AG10803 (cell line): ENCODE measurements at regions not wholly inside any gene's neighbourhood (a gene's known extent, or its start where the extent isn't known, plus 50 kb on each side); places are given as distances from the start of the nearest gene placed in this dataset.

Source experiments
- DNase-seq: peaks from one replicate; pipeline ENCODE4 v3.0.0; 2010; ENCODE audit warnings: low read depth
- H3K4me3 ChIP-seq: 2 replicates; pipeline ENCODE4 v1.5.1; 2011; ENCODE audit warnings: mild to moderate bottlenecking, low read length, control low read depth
- TF ChIP-seq, protein P1 (sequence below): conservative IDR thresholded peaks from 2 replicates; pipeline ENCODE4 v1.5.1; 2011; ENCODE audit warnings: mild to moderate bottlenecking, low read length, control low read depth, inconsistent platforms

DNA sequence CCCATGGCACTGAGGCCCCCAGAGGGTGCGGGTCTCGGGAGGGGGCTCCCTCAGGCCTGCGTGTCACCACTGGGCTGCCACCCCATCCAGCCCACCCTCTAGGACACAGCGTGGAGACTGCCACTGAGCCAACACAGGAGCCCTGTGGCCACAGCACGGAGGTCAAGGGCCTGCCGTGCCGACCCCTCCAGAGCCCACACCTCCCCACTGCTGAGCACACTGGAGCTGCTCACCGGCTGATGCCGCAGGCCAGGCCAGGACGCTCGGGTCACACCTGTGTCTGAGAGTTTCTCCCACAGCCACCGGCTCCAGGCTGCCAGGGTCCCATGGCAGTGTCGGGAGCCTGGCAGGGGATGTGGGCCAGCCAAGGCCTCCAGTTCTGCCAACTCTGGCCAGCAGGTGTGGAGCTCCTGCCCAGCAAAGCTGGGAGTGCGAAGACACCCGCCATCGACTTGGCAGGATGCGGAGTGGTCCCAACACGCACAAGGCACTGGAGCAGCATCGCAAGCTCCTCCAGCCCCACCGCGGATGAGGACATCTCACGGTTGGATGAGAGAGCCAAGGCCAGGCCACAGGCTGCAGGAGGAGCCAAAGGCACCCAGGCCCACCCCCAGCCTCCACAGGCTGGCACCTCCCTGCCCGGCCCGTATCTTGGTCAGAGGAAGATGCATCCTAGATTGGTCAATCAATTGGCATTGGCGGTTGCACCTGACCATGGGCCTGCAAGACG is 187.1 kb downstream of the BRD1 start:
- TF ChIP-seq, protein P1, sequence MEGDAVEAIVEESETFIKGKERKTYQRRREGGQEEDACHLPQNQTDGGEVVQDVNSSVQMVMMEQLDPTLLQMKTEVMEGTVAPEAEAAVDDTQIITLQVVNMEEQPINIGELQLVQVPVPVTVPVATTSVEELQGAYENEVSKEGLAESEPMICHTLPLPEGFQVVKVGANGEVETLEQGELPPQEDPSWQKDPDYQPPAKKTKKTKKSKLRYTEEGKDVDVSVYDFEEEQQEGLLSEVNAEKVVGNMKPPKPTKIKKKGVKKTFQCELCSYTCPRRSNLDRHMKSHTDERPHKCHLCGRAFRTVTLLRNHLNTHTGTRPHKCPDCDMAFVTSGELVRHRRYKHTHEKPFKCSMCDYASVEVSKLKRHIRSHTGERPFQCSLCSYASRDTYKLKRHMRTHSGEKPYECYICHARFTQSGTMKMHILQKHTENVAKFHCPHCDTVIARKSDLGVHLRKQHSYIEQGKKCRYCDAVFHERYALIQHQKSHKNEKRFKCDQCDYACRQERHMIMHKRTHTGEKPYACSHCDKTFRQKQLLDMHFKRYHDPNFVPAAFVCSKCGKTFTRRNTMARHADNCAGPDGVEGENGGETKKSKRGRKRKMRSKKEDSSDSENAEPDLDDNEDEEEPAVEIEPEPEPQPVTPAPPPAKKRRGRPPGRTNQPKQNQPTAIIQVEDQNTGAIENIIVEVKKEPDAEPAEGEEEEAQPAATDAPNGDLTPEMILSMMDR, result no peak
- H3K4me3 ChIP-seq, result no peak overlapping the region
- no peak for DNase-seq

DNA sequence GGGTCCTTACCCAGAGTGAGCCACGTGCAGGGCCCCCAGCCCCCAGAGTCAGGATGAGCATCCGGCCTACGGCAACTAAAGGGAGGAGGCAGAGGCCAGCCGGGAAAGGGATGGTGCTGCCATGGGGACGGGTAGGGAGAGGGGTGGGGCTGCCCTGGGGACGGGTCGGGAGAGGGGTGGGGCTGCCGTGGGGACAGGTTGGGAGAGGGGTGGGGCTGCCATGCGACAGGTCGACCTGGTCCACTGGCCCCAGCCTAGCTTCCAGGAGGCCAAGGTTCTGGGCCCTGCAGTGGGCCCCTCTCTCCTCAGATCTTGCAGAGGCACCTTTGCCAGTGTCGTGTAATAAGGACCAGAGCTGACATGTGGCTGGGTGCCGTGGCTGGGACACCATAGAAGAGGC is 187.7 kb downstream of the BRD1 start:
- no peak overlapping the region for H3K4me3 ChIP-seq
- no peak for DNase-seq
- TF ChIP-seq, protein P1, result no peak

DNA sequence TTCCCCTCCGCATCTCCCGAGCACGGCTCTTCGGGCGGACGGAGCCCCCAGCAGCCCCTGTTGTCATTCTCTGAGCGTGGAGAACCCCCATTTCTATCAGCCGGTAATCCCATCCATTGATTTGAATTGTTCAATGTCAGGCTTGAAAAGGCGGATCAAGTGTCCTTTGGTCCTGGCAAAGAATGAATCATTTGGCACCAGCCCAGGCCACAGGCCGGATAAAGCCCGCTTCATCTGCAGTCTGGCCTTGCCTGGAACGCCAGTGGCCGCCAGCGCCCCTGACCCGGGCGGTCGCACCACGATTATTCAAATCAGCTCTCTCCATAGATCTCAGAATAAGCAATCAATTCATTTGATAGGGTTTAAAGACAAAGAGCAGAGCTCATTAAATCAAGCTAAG is 188.9 kb downstream of the BRD1 start:
- DNase-seq, result no peak
- H3K4me3 ChIP-seq, result no peak overlapping the region
- TF ChIP-seq, protein P1, result no peak

DNA sequence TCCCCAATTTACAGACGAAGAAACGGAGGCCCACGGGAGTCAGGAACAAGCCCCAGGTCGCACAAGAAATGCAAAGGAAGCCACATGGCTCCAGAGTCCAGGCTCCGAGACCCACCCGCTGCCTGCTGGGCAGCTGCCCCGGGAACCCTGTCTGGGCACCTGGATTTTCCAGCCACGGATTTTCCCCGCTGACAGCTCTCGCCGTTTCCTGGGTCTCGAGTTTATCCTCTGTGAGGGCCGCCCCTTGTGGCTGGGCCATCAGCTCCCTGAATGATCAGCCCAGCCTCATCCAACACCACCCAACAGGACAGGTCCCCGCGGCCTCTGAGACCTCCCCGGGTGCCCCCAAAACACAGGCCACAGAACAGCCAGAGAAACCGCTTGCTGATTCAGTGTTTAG is 189.7 kb downstream of the BRD1 start:
- TF ChIP-seq, protein P1, result no peak
- H3K4me3 ChIP-seq, result no peak overlapping the region
- DNase-seq, result no peak

DNA sequence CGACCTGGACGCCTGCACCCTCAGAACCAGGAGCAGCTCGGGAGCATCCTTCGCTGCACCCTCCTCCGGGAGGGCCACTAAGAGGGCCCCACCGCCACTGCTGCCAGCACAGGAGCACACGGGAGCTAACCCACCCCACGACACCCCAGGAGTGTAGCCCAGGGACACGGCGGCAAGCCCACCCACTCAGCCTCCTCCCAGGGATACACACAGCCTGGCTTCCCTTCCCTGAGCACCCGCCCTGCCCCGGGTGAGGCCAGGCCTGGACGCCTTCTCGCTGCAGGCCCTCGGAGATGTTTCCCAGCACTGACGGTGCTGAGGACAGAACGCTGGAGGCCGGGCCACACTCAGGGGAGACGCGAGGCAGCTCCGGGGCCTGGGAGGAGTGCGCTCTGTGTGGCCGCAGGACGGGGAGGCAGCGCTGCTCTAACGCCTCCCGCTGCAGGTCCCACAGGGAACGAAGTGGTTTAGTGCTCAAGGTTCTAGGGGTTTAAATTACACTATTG is 190.4 kb downstream of the BRD1 start:
- H3K4me3 ChIP-seq, result no peak overlapping the region
- DNase-seq, result no peak
- TF ChIP-seq, protein P1, result no peak

DNA sequence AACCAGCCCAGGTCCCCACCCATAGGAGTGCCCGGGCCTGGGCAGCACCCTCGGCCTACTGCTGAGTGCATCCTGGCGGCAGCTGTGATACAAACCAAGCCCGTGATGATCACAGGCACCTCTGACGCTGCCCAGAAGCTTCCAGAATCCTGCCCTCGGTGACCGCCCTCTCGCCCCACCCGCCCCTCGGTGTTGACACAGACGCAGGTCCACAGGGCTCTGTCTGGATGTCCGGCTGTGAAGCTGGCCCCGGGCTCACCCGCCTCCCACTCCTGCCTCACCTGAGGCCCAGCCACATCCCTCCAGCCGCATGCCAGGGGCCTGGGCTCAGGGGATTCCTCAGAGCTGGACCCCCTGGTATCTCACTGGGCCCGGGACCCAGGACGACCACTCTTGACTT is 191.0 kb downstream of the BRD1 start:
- TF ChIP-seq, protein P1, result no peak
- no peak for DNase-seq
- no peak overlapping the region for H3K4me3 ChIP-seq

DNA sequence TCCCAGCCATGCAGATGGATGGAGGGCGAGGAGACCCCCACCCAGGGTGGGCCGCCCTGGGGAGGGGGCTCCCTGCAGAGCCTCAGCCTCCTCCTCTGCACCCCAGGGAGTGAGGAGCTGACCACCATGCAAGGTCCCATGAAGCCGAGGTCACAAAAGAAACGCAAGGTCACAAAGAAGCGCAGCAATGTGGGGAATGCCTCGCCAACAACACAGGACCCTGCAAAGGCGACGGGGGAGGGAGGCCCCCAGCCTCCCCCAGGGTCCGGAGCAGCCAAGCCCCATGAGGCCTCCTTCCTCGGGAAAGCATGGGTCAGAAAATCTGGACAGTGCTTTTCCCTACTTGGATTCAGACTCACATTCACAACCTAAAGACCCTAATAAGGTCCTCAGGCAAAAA is 191.5 kb downstream of the BRD1 start:
- no peak for DNase-seq
- no peak overlapping the region for H3K4me3 ChIP-seq
- TF ChIP-seq, protein P1, result no peak
